ENCODE measurements at regions not wholly inside any gene's neighbourhood (a gene's known extent, or its start where the extent isn't known, plus 50 kb on each side); places are given as distances from the start of the nearest gene placed in this dataset.

DNA sequence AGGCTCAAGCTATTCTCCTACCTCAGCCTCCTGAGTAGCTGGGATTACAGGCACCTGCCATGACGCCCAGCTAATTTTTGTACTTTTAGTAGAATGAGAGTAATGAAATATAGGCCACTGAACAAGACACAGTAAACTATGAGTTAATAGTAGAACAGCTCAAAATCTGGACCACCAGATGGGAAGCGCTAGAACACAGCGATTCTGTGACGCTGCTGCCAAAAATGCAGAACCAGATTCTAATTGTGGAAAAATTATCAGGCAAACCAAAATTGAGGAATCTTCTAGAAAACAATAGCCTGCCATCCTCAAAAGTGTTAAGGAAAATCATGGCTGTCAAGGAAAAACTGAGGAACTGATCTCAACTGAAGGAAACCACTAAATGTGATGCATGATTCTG is 111.4 kb upstream of the TIAM1 start:
- H3K23me2 ChIP-seq (ENCODE audit: insufficient read length, low read depth, low read length, poor library complexity, severe bottlenecking), result no peaks in the 10 kb centered on the region
- H3K14ac ChIP-seq (ENCODE audit: insufficient read depth, low read length), result no peak overlapping the region
- H2BK15ac ChIP-seq (ENCODE audit: low read depth, low read length), result no peak overlapping the region
- H4K91ac ChIP-seq (ENCODE audit: insufficient read length, low read depth, low read length), result no peak overlapping the region
- Mint-ChIP-seq H3K27ac (no peak overlapping the region), H3K9me3 (peaks cover 0 to 5% of the 10 kb centered on the region in 2 experiments; a peak in 1 of 5 replicates), H3K4me1 (peaks cover 4 to 7% of the 10 kb centered on the region in 2 experiments; a peak in 2 of 4 replicates), H3K36me3 (ENCODE audit: insufficient read depth in 1 of 3, low read depth in 3 of 3) (peaks cover 0 to 6% (median 4%) of the 10 kb centered on the region in 3 experiments; a peak in 5 of 7 replicates), H3K4me3 (no peak overlapping the region), H3K27me3 (ENCODE audit: low read depth) (no peaks in the 10 kb centered on the region)
- TF ChIP-seq, protein P1, sequence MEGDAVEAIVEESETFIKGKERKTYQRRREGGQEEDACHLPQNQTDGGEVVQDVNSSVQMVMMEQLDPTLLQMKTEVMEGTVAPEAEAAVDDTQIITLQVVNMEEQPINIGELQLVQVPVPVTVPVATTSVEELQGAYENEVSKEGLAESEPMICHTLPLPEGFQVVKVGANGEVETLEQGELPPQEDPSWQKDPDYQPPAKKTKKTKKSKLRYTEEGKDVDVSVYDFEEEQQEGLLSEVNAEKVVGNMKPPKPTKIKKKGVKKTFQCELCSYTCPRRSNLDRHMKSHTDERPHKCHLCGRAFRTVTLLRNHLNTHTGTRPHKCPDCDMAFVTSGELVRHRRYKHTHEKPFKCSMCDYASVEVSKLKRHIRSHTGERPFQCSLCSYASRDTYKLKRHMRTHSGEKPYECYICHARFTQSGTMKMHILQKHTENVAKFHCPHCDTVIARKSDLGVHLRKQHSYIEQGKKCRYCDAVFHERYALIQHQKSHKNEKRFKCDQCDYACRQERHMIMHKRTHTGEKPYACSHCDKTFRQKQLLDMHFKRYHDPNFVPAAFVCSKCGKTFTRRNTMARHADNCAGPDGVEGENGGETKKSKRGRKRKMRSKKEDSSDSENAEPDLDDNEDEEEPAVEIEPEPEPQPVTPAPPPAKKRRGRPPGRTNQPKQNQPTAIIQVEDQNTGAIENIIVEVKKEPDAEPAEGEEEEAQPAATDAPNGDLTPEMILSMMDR (conservative IDR thresholded peaks at IDR 0.05), result no peak
- no peak overlapping the region for H3K56ac ChIP-seq (ENCODE audit: insufficient read length, low read depth, low read length)
- H3K4ac ChIP-seq (ENCODE audit: low read depth, low read length), result no peak overlapping the region
- H3K4me1 ChIP-seq (ENCODE audit: insufficient read depth, low read length), result no peaks in the 10 kb centered on the region
- no peaks in the 10 kb centered on the region for H3K79me1 ChIP-seq (ENCODE audit: insufficient read depth, low read depth, low read length, poor library complexity, severe bottlenecking)
- no peak overlapping the region for H3T11ph ChIP-seq (ENCODE audit: low read length)
- H4K20me1 ChIP-seq (ENCODE audit: control insufficient read depth, insufficient read depth, insufficient read length), result no peaks in the 10 kb centered on the region
- no CpG with 5 or more reads among the region's 4 CpGs for WGBS (ENCODE audit: extremely low coverage, insufficient read length, low lambda C conversion rate)
- no peak overlapping the region for H3K9ac ChIP-seq (ENCODE audit: extremely low read depth, insufficient read length, low read length)
- no peak overlapping the region for H2BK5ac ChIP-seq (ENCODE audit: insufficient read length, low read length)
- no peak overlapping the region for H2AK5ac ChIP-seq (ENCODE audit: insufficient read length, low read length)
- no peak overlapping the region for H3K23ac ChIP-seq (ENCODE audit: insufficient read length, low read depth, low read length)
- DNase-seq, result no peak
- H4K8ac ChIP-seq (replicated peaks; ENCODE audit: insufficient read length, low read depth, low read length), result no peak overlapping the region
- H3K9me3 ChIP-seq (ENCODE audit: control insufficient read depth, low read depth, low read length), result no peaks in the 10 kb centered on the region
- no peak overlapping the region for H2AFZ ChIP-seq (ENCODE audit: low read length)
- no peaks in the 10 kb centered on the region for H3K79me2 ChIP-seq (ENCODE audit: insufficient read depth, low read length)
- no peak overlapping the region for H2BK20ac ChIP-seq (ENCODE audit: low read depth, low read length, poor library complexity, severe bottlenecking)
- H3K18ac ChIP-seq (ENCODE audit: insufficient read length, low read depth, low read length), result no peak overlapping the region
- H3K4me2 ChIP-seq (ENCODE audit: insufficient read depth, insufficient read length, low read length), result no peak overlapping the region
- no peak overlapping the region for H4K5ac ChIP-seq (ENCODE audit: insufficient read length, low read depth, low read length)
- H2BK120ac ChIP-seq (ENCODE audit: low read depth, low read length, poor library complexity, severe bottlenecking), result no peak overlapping the region
- no peak overlapping the region for H3K27ac ChIP-seq (ENCODE audit: insufficient read length, low read depth, low read length)
- no peaks in the 10 kb centered on the region for H3K27me3 ChIP-seq (ENCODE audit: insufficient read depth, low read length)
- no peak overlapping the region for H2BK12ac ChIP-seq (ENCODE audit: insufficient read length, low read depth, low read length)
